ENCODE measurements at regions not wholly inside any gene's neighbourhood (a gene's known extent, or its start where the extent isn't known, plus 50 kb on each side); places are given as distances from the start of the nearest gene placed in this dataset.

GRCh38 chr20:12243327-12243726 lies 325.6 kb downstream of the BTBD3 start:
- TF ChIP-seq CTCF (IDR thresholded peaks at IDR 0.05; ENCODE audit: poor library complexity) (no peak), EZH2 (IDR thresholded peaks at IDR 0.05; ENCODE audit: borderline replicate concordance) (no peak), EZH2phosphoT487 (IDR thresholded peaks at IDR 0.05; ENCODE audit: low read depth, severe bottlenecking, unreplicated experiment) (no peak)

Measured in hepatocyte (in vitro differentiated cells).